RCC 7860 (cell line): ENCODE measurements at regions not wholly inside any gene's neighbourhood (a gene's known extent, or its start where the extent isn't known, plus 50 kb on each side); places are given as distances from the start of the nearest gene placed in this dataset.
"Not testable (repeated sequence)": the region's sequence is repeated elsewhere in the genome, so short reads cannot be mapped to it uniquely, and the experiment has no call there.

Source experiments
- DNase-seq: peaks from one replicate; pipeline ENCODE4 v3.0.0-alpha.2; 2015; ENCODE audit warnings: low spot score
- FAIRE-seq: peaks from 2 replicates; lab custom pipeline; 2012; peaks lifted over from hg19 to GRCh38; lab: Jason Lieb, UNC

DNA sequence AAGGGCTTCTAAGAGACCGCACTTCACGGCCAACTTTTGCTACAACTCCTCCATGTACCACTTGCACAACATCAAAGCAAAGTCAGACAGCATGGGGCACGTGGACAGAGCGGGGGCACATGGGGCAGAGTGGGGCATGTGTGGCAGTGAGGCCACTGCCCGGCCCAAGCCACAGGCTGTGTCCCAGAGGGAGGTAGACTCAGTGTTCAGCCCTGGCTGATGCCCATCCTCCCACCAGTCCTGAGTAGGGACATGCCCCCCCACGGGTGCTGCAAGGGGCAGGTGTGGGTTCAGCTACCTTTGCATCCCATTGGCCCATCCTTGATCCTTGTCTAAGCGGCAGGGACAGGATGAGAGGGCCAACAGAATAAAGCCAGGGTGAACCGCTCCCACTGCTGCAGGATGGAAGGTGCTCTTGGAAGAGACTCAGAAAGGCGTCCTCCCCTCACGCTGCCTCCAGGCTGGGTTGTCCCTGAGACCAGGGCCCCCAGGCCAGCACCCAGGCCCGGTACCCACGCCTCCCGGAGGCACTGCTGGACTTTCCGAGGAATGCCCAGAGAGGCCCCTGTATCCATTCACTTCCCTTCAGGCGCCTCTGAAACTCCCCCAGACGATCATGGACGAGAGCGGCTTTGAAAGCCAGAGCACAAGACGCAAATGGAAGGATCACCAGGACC lies 218.2 kb downstream of the NDUFA10 start:
- DNase-seq = no peak
- no peak for FAIRE-seq

GRCh38 chr2:239806276-239806675 lies 218.9 kb downstream of the NDUFA10 start:
- DNase-seq (no peak), FAIRE-seq (no peak)

- FAIRE-seq = no peak
- DNase-seq = no peak
These were observed 219.7 kb downstream of the NDUFA10 start for GRCh38 chr2:239805414-239805813.

DNA sequence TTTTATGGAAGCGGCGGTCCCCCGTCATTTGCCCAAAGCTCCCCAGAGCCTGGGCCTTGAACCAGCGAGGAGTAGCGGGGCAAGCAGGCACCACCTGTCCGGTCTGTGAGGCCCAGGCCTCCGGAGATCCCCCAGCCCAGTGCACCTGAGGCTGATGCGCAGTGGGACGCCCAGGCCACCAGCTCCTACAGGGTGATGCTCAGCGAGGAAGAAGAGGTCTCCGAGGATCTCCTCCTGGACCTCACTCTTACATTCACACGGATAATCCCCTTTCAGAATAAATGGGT lies 220.2 kb downstream of the NDUFA10 start:
- DNase-seq (no peak), FAIRE-seq (no peak)

GRCh38 chr2:239804161-239805042 lies 220.7 kb downstream of the NDUFA10 start:
- FAIRE-seq = no peak
- DNase-seq = no peak

DNA sequence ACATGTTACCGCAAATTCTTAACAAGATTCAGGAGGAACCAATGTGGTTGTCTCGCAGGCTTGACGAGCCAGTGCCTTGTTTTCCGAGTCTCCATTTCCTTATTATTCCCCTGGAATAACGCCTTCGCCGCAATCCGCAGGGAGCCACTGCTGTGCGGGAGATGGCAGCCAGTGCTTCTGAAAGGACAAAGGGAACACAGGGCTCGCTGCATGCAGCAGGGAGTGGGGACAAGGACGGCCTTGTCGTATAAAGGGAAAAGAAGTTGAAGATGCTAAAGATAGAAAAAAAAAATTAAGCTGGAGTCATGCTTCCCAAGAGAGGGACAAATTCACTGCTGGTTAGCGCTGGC lies 221.4 kb downstream of the NDUFA10 start:
- FAIRE-seq = no peak
- DNase-seq = no peak

DNA sequence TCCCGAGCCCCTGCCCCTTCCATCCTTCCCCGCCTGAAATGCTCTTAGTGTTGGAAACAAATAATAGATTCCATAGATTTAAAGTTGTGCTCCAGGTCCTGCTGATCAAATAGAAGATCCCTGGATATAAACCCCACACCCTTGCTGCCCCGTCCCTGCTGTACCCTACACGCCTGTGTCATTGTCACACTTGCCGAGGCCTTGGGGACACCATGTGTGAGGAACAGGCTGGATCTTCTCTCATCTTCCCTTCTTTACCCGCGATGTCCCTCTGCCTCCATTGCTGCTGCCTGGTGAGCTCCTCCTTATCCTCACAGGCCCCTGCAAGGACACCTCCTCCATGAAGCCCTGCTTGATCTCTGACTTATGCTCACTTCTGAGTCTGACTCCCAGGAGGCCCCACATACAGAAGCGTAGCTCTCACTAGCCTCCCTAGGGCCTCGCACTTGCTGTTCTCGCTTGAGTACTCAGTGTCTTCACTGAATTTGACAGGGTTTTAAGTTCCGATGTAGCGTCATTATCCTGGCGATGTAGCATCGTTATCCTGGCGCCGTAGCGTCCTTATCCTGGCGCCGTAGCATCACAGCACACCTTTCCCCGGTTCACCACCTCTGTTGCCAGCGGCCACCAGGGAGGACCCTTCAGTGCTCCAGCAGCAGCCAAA lies 221.9 kb downstream of the NDUFA10 start:
- no peak for FAIRE-seq

GRCh38 chr2:239802185-239802649 lies 222.9 kb downstream of the NDUFA10 start:
- no peak for DNase-seq
- FAIRE-seq = no peak

More for the DNA sequence above, 221.9 kb downstream of the NDUFA10 start:
- no peak for DNase-seq

DNA sequence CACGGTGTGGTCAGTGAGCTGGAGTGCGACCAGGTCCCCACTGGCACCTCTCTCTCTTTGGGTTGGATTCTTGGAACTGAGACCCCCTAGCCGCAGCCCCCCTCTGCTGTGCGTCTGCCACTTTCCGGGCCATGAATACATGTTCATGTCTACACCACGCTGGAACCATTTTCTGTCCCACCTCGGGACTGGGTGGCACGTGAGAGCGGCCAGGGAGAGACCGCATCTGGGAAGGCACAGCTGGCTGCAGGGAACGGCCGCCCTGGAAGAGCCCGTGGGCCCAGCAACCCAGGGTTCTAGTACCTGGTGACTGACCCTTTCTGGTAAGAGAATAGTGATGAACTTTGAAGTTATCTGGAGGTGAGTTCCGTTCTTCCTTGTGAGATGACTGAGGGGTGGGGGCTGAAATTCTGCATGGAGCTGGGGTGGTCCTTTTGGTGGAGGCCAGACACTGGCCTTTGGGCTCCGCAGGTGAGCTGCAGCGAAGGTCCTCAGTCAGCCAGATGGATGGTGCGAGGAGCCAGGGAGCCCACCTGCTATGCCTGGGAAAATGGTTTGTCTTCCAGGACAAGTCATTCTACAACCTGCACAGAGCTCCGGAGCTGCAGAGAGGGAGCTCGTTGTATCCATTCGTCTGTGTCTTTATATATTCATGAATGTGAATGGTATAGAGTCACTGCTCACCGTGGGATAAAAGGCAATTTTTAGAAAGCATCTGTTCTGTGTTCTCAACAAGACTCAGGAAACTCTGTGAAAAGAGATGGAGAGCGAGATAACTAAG lies 223.5 kb downstream of the NDUFA10 start:
- FAIRE-seq (no peak), DNase-seq (no peak)

DNA sequence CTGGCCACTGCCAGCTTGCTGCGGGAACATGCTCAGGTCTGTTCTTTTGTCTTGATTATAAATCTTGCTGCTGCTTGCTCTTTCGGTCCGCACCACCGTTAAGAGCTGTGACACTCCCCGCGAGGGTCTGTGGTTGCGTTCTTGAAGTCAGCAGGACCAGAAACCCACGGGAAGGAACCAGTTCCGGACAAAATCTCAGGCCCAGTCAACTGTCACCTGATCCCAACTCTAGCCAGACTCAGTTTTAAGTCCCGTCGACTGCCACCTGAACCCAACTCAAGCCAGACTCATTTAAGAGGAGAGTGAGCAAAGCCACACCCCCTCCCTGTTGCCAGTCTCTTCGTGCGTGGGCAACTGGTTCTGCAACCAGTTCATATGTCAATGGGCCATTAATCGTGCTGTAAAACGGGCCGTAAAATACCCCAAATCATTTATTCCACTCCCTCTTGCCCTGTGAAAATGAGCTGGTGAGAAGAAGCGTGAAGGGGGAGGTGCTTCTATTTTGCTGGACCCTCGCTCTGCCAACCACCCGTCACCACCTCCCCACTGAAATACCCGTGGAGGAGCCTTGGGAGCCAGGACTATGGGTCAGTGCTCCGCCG lies 224.3 kb downstream of the NDUFA10 start:
- FAIRE-seq (no peak), DNase-seq (no peak)

DNA sequence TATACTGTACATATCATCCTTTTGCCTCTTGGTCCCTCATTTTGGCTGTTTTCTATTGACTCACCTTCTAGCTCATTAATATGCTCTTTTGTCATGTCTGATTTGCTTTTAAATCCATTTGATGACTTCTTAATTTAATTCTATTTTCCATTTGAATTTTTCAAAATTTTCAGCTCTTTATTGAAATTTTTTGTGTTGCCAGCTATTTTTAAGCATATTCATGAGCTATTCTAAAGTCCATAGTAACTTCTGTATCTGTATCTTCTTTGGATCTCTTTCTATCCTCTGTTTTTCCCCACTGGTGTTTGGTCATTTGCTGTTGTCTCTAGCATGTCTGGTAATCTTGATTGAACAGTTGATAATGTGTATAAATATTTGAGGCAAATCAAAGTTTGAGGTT lies 227.8 kb downstream of the NDUFA10 start:
- FAIRE-seq (no peak), DNase-seq (no peak)

GRCh38 chr2:239795761-239796160 lies 229.4 kb downstream of the NDUFA10 start:
- not testable (repeated sequence) for FAIRE-seq, DNase-seq

DNA sequence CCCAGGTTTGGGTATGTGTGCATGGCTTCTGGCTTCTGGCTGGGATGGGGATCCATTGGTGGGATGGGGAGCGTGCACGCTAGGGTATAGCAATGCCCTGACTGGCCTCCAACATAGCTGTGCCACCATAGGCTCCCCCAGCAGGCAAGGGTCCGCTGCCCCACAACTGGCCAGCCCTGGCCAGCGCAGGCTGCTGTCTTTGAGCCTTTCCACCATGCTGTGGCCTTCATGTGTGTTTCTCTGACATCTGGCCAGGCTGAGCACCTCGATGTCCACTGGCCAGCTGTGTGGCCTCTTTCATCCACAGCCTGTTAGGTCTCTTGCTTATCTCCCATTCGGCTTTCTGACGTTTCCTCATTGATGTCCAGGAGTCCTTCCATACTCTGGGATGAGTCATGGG lies 231.3 kb downstream of the NDUFA10 start:
- no peak for DNase-seq

GRCh38 chr2:239793086-239793485 lies 232.1 kb downstream of the NDUFA10 start:
- FAIRE-seq = no peak
- DNase-seq = no peak

More for the DNA sequence above, 231.3 kb downstream of the NDUFA10 start:
- FAIRE-seq = no peak

DNA sequence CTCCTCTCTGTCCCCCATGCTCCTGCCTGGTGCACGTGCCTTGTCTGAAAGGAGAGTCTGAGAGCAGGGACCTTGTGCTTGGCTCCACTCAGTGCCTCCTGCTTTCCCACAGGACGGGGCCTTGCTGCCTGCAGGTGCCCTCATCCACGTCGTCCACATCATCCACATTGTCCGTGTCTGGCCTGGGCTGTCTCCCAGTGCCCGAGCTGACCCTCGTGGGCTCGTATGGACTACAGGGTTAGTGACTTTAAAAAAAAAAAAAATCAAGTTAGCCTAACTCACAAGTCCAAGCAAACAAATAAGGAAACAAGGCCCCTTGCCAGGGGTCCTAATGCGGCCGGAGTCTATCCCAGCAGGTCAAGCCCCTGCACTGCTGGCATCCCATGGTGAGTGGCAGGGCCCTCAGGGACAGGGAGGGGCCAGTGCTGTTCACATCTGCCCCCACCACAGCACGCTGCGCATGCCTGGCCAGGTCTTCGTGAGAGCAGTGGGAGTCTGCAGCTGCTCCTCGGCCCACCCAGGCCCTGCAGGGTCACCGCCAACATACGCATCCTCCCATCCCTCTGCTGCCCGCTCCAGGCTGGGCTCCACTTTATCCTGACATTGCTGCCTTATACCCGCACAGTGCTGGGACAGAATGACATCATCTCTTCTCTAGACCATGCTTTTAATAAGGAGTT lies 232.6 kb downstream of the NDUFA10 start:
- no peak for FAIRE-seq
- DNase-seq = no peak

GRCh38 chr2:239791526-239792404 lies 233.4 kb downstream of the NDUFA10 start:
- no peak for DNase-seq
- FAIRE-seq = no peak

GRCh38 chr2:239790721-239791120 lies 234.4 kb downstream of the NDUFA10 start:
- FAIRE-seq = no peak
- no peak for DNase-seq

DNA sequence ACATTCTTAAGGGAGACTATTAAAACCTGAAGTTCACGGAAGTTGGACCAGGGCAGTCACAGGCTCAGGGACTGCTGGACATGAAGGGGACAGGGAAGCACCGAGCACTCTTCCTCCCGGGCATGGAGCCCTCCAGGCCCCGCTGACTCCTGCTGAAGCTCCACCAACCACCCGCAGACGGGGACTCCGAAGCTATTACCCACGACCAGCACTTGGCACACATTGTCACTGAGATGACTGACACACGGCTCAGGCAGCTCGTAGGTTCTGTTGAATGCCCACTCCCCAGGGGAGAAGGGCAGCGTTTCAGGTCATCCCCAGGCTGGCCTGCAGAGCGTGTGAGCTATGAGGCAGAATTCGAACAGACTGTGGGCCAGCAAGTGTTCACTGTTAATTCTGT lies 234.8 kb downstream of the NDUFA10 start:
- DNase-seq (no peak), FAIRE-seq (no peak)

DNA sequence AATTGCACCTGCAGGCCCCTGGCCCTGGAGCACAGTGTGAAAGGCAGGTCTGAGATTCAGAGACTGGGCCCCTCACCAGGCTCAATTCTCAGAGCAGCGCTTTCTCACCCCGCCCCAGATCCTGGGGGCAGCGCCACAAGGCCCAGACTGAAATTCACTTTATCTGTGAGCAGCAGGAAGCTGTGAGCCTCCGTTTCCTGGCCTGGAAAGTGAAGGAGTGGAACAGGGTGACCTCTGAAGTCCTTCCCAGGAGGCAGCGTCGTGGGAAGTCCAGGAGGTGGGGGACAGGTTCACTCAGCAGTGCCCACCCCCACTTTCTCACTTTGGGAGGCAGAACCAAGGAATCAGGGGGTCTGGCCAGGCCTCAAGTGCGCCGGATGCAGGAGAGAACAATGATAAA lies 235.4 kb downstream of the NDUFA10 start:
- no peak for FAIRE-seq
- no peak for DNase-seq
